K562 (cell line): ENCODE measurements at regions not wholly inside any gene's neighbourhood (a gene's known extent, or its start where the extent isn't known, plus 50 kb on each side); places are given as distances from the start of the nearest gene placed in this dataset.

Source experiments
- ATAC-seq: fragments of 200-7000 bp; cut with Tn5 transposase; 3 replicates; pipeline ENCODE4 v1.9.1; 2020; ENCODE audit warnings: moderate library complexity
- BruUV-seq: library from RNA; stranded (reverse); fragments of 400-500 nt; replicated peaks from 2 replicates; lab custom pipeline; 2021; lab: Mats Ljungman, UMichigan
- CTCF ChIA-PET: fragments of 300-600 bp; formaldehyde crosslinking; extraction: SDS; loops from one replicate; lab custom pipeline; 2021; ENCODE audit warnings: low intra/inter-chr PET ratio; lab: Yijun Ruan, JAX
- POLR2A ChIA-PET: fragments of 300-600, 350-650 bp; sonication (Branson Sonifier 250); formaldehyde crosslinking; extraction: SDS; loops from one replicate; lab custom pipeline; 2021; ENCODE audit warnings: antibody characterized with exemption, inconsistent platforms; lab: Yijun Ruan, JAX
- DNase-seq, 4 experiments: peaks; one replicate each; pipeline versions ENCODE4 v3.0.0 to v3.0.0-alpha.2; 2011 to 2018; ENCODE audit warnings: low spot score in 3 of 4, mixed read lengths in 3 of 4; ENCODE audit errors: extremely low read depth in 1 of 4
- FAIRE-seq: peaks from 2 replicates; lab custom pipeline; 2011; peaks lifted over from hg19 to GRCh38; lab: Jason Lieb, UNC
- H2AFZ ChIP-seq: 2 replicates; pipeline ENCODE4 v1.6.0; 2011; ENCODE audit warnings: low read depth, low read length, control low read depth, inconsistent platforms
- H3K27ac ChIP-seq: fragments of 200-600 bp; 3 replicates; pipeline ENCODE4 v1.8.0; 2011; ENCODE audit warnings: low read depth, mild to moderate bottlenecking, control low read depth, inconsistent platforms, low read length, moderate library complexity, mixed read lengths; ENCODE audit errors: extremely low read depth
- H3K27me3 ChIP-seq, 2 experiments: fragments of 300-600 bp in 1 of 2; 2 replicates in 1 of 2; 3 replicates in 1 of 2; pipeline versions ENCODE4 v1.6.0 to v1.8.0; 2011; ENCODE audit warnings: inconsistent platforms in 2 of 2, low read length in 2 of 2, mild to moderate bottlenecking in 1 of 2, mixed read lengths in 1 of 2, moderate library complexity in 1 of 2; ENCODE audit not compliant: control insufficient read depth in 2 of 2, insufficient read depth in 2 of 2
- H3K36me3 ChIP-seq: fragments of 300-600 bp; 3 replicates; pipeline ENCODE4 v1.8.0; 2011; ENCODE audit warnings: mild to moderate bottlenecking, low read length, inconsistent platforms; ENCODE audit not compliant: control insufficient read depth, insufficient read depth
- H3K4me1 ChIP-seq, 2 experiments: fragments of 200-600 bp in 1 of 2; replicated peaks in 1 of 2; 2 replicates in 1 of 2; 3 replicates in 1 of 2; pipeline versions ENCODE4 v1.5.1 to v1.8.0; 2011; ENCODE audit warnings: inconsistent platforms in 2 of 2, low read length in 2 of 2, mild to moderate bottlenecking in 1 of 2, mixed read lengths in 1 of 2, moderate library complexity in 1 of 2; ENCODE audit not compliant: control insufficient read depth in 2 of 2, insufficient read depth in 2 of 2
- H3K4me2 ChIP-seq: 2 replicates; pipeline ENCODE4 v1.6.1; 2011; ENCODE audit warnings: low read length, control low read depth, inconsistent platforms, mixed read lengths; ENCODE audit not compliant: insufficient read depth
- H3K4me3 ChIP-seq: fragments of 200-600 bp; sonication (generic), shearing (Covaris generic); 2 replicates; pipeline ENCODE4 v1.5.1; 2016; ENCODE audit warnings: control low read depth, inconsistent platforms
- H3K79me2 ChIP-seq: fragments of 200-600 bp; 3 replicates; pipeline ENCODE4 v1.8.0; 2011; ENCODE audit warnings: low read length, inconsistent platforms; ENCODE audit not compliant: control insufficient read depth, insufficient read depth
- H3K9ac ChIP-seq, 2 experiments: 2 replicates each; pipeline versions ENCODE4 v1.6.0 to v1.6.1; 2011; ENCODE audit warnings: low read depth in 2 of 2, low read length in 2 of 2, control low read depth in 1 of 2, inconsistent platforms in 1 of 2, mild to moderate bottlenecking in 1 of 2, mixed read lengths in 1 of 2; ENCODE audit not compliant: insufficient read depth in 1 of 2
- H3K9me1 ChIP-seq: one replicate; pipeline ENCODE4 v1.6.0; 2011; ENCODE audit warnings: inconsistent platforms, mild to moderate bottlenecking, low read length, moderate library complexity; ENCODE audit not compliant: control insufficient read depth, insufficient read depth
- H3K9me3 ChIP-seq: replicated peaks from 2 replicates; pipeline ENCODE4 v1.5.1; 2011; ENCODE audit warnings: low read depth, low read length, inconsistent platforms; ENCODE audit not compliant: control insufficient read depth, insufficient read depth
- H4K20me1 ChIP-seq: replicated peaks from 2 replicates; pipeline ENCODE4 v1.6.1; 2011; ENCODE audit warnings: low read length, inconsistent platforms, mixed read lengths; ENCODE audit not compliant: control insufficient read depth, insufficient read depth
- COPS2 ChIP-seq: fragments of 450-650 bp; conservative IDR thresholded peaks from 2 replicates; pipeline ENCODE4 v1.6.1; 2016; ENCODE audit warnings: mild to moderate bottlenecking, moderate library complexity
- EP300 ChIP-seq: IDR thresholded peaks from 2 replicates; pipeline ENCODE4 v1.6.1; 2012; ENCODE audit warnings: low read length, improper control_type of control experiment
- EWSR1 ChIP-seq: fragments of 450-650 bp; IDR thresholded peaks from 2 replicates; pipeline ENCODE4 v1.6.1; 2018; ENCODE audit warnings: borderline replicate concordance, mild to moderate bottlenecking, low read depth, moderate library complexity; ENCODE audit not compliant: partially characterized antibody
- PHTF2 ChIP-seq: fragments of 250-450 bp; sonication (Bioruptor Pico); IDR thresholded peaks from 2 replicates; pipeline ENCODE4 v1.5.0; 2021; ENCODE audit warnings: mild to moderate bottlenecking
- PRPF4 ChIP-seq: fragments of 200-400 bp; formaldehyde crosslinking; IDR thresholded peaks from one replicate; pipeline ENCODE4 v1.6.1; 2017; ENCODE audit warnings: low read length, low read depth, mild to moderate bottlenecking; ENCODE audit not compliant: insufficient read depth, poor library complexity, severe bottlenecking
- RERE ChIP-seq: sonication (generic); formaldehyde crosslinking; IDR thresholded peaks from 2 replicates; pipeline ENCODE4 v1.8.0; 2023; ENCODE audit warnings: missing genetic modification reagents, mild to moderate bottlenecking, borderline replicate concordance
- SIN3A ChIP-seq, 2 experiments: fragments of 150-350 bp in 1 of 2; IDR thresholded peaks; 2 replicates each; pipeline ENCODE4 v1.6.1; 2011 to 2016; ENCODE audit warnings: borderline replicate concordance in 2 of 2, low read depth in 2 of 2, low read length in 2 of 2, mild to moderate bottlenecking in 2 of 2, moderate library complexity in 2 of 2; ENCODE audit not compliant: control insufficient read depth in 1 of 2
- STAT6 ChIP-seq: sonication (generic); formaldehyde crosslinking; IDR thresholded peaks from 2 replicates; pipeline ENCODE4 v1.8.1; 2023; ENCODE audit warnings: mild to moderate bottlenecking, missing genetic modification reagents
- ZBED1 ChIP-seq: IDR thresholded peaks from 2 replicates; pipeline ENCODE4 v1.6.1; 2014
- ZNF12 ChIP-seq: sonication (generic); formaldehyde crosslinking; IDR thresholded peaks from 2 replicates; pipeline ENCODE4 v1.4.0; 2020; ENCODE audit warnings: mild to moderate bottlenecking, missing genetic modification reagents
- ZNF707 ChIP-seq: fragments of 250-450 bp; sonication (Bioruptor Pico); conservative IDR thresholded peaks from 2 replicates; pipeline ENCODE4 v1.8.0; 2022; ENCODE audit warnings: inconsistent platforms, mild to moderate bottlenecking, moderate library complexity
- ZNF717 ChIP-seq: fragments of 250-450 bp; sonication (Bioruptor Pico); IDR thresholded peaks from 2 replicates; pipeline ENCODE4 v1.5.0; 2021
- ZNF76 ChIP-seq: fragments of 250-450 bp; sonication (Bioruptor Pico); IDR thresholded peaks from 2 replicates; pipeline ENCODE4 v1.4.0; 2020; ENCODE audit warnings: mild to moderate bottlenecking, moderate library complexity, borderline replicate concordance
- WGBS: fragments of 100-300 bp; shearing (Covaris generic); methylation state at CpG from one replicate; pipeline ENCODE4 v1.1.6; 2016; ENCODE audit warnings: low coverage, mixed read lengths; ENCODE audit not compliant: insufficient coverage; ENCODE audit errors: missing lambda C conversion rate; 5-methylcytosine and 5-hydroxymethylcytosine counted together
- in situ Hi-C: fragments of 300-500 bp; cut with MboI; formaldehyde crosslinking; loops from 4 replicates; pipeline ENCODE4 v1.15.0; 2018; ENCODE audit warnings: inconsistent platforms, mixed read lengths
- intact Hi-C: fragments of 100-400 bp; cut with micrococcal nuclease; formaldehyde crosslinking; loops from 2 replicates; pipeline ENCODE4 v1.14.2; 2022

- no TSS peak for BruUV-seq
- peaks cover 0 to 4% of the 10 kb centered on the region in 2 experiments; a peak in 1 of 5 replicates for H3K4me1 ChIP-seq
- no peaks in the 10 kb centered on the region for H3K36me3 ChIP-seq
- POLR2A ChIA-PET = interaction anchor here (0.6 to 5.0 kb wide), 15 partner anchors 8 to 1525 kb away, joined by 3 to 38 read pairs (median 6); no protein-coding TSS in a partner anchor
- no peak overlapping the region for H3K4me3 ChIP-seq
- H3K9ac ChIP-seq = no peak overlapping the region
- no peak overlapping the region for H3K27ac ChIP-seq
- no peaks in the 10 kb centered on the region for H3K9me3 ChIP-seq
- WGBS = 3% methylated on average over 4 of the region's 4 CpGs
- ATAC-seq (no peak), FAIRE-seq (no peak), DNase-seq (peak in 1 of 4 experiments; percentile 17)
- H3K9me1 ChIP-seq = peaks cover under 1% of the 10 kb centered on the region
- in situ Hi-C loops = no loop called here
- H3K4me2 ChIP-seq = no peak overlapping the region
- CTCF ChIA-PET = no interaction called here
- peaks cover 9% of the 10 kb centered on the region; the same call in 1 of the 2 replicates for H4K20me1 ChIP-seq
- H2AFZ ChIP-seq = no peak overlapping the region
- no peaks in the 10 kb centered on the region for H3K79me2 ChIP-seq
- intact Hi-C loops = no loop called here
- H3K27me3 ChIP-seq = peaks cover 45 to 70% of the 10 kb centered on the region in 2 experiments
- TF ChIP-seq PRPF4 (no peak), SIN3A (IDR thresholded peaks at IDR 0.05; ENCODE audit: borderline replicate concordance in 2 of 2, control insufficient read depth in 1 of 2, low read depth in 2 of 2, low read length in 2 of 2) (peak in 1 of 2 experiments; percentile 28; a peak in 1 of 4 replicates), STAT6 (peak; percentile 49; the same call in 1 of the 2 replicates), ZNF717 (CRISPR knock-in tag) (no peak), EWSR1 (no peak), COPS2 (no peak), ZNF707 (0 out of 2 replicates have a peak, but pooled peaks have one; percentile 11), PHTF2 (CRISPR knock-in tag) (no peak), ZNF12 (CRISPR knock-in tag) (0 out of 2 replicates have a peak, but pooled peaks have one; percentile 9), ZBED1 (0 out of 2 replicates have a peak, but pooled peaks have one; percentile 34), RERE (CRISPR knock-in tag) (0 out of 2 replicates have a peak, but pooled peaks have one; percentile 43), EP300 (no peak), ZNF76 (CRISPR knock-in tag) (no peak)
These were observed 126.2 kb upstream of the SERPIND1 start for GRCh38 chr22:20647586-20648305.
